ENCODE measurements at regions not wholly inside any gene's neighbourhood (a gene's known extent, or its start where the extent isn't known, plus 50 kb on each side); places are given as distances from the start of the nearest gene placed in this dataset.

- DNase-seq = no peak
Measured at GRCh38 chr12:92459850-92460249, 242.9 kb upstream of the PLEKHG7 start.

- DNase-seq = no peak
Measured at GRCh38 chr12:92458996-92459395, 243.8 kb upstream of the PLEKHG7 start.

- DNase-seq = peak; percentile 31
Measured at GRCh38 chr12:92457458-92458180, 245.2 kb upstream of the PLEKHG7 start.

GRCh38 chr12:92452763-92453162, 250.0 kb upstream of the PLEKHG7 start:
- no peak for DNase-seq

- DNase-seq = no peak
Measured at GRCh38 chr12:92446083-92446460, 256.7 kb upstream of the PLEKHG7 start.

- no peak for DNase-seq
Measured at GRCh38 chr12:92445253-92446082, 257.3 kb upstream of the PLEKHG7 start.

- DNase-seq = no peak
Measured at GRCh38 chr12:92444763-92445162, 258.0 kb upstream of the PLEKHG7 start.

- DNase-seq = no peak
Measured at GRCh38 chr12:92442782-92443181, 260.0 kb upstream of the PLEKHG7 start.

GRCh38 chr12:92440072-92440471, 262.7 kb upstream of the PLEKHG7 start:
- DNase-seq = no peak

GRCh38 chr12:92439420-92439805, 263.4 kb upstream of the PLEKHG7 start:
- no peak for DNase-seq

GRCh38 chr12:92438641-92439419, 264.0 kb upstream of the PLEKHG7 start:
- no peak for DNase-seq

GRCh38 chr12:92437452-92437851, 265.3 kb upstream of the PLEKHG7 start:
- no peak for DNase-seq

- DNase-seq = peak; percentile 38
Measured at GRCh38 chr12:92436856-92437255, 265.9 kb upstream of the PLEKHG7 start.

GRCh38 chr12:92434607-92435025, 268.2 kb upstream of the PLEKHG7 start:
- no peak for DNase-seq

GRCh38 chr12:92432724-92433441, 269.9 kb upstream of the PLEKHG7 start:
- DNase-seq = no peak

GRCh38 chr12:92431146-92431545, 271.6 kb upstream of the PLEKHG7 start:
- DNase-seq = no peak

GRCh38 chr12:92426332-92426731, 276.5 kb upstream of the PLEKHG7 start:
- no peak for DNase-seq

GRCh38 chr12:92425165-92425564, 277.6 kb upstream of the PLEKHG7 start:
- DNase-seq = no peak

GRCh38 chr12:92424338-92424737, 278.5 kb upstream of the PLEKHG7 start:
- DNase-seq = no peak

GRCh38 chr12:92421701-92422100, 276.1 kb upstream of the BTG1 start:
- DNase-seq = no peak

GRCh38 chr12:92421042-92421441, 275.4 kb upstream of the BTG1 start:
- DNase-seq = no peak

GRCh38 chr12:92419201-92419600, 273.6 kb upstream of the BTG1 start:
- no peak for DNase-seq

- no peak for DNase-seq
Measured at GRCh38 chr12:92418381-92418780, 272.7 kb upstream of the BTG1 start.

Measured in NCI-H82 (cell line).